ENCODE measurements at regions not wholly inside any gene's neighbourhood (a gene's known extent, or its start where the extent isn't known, plus 50 kb on each side); places are given as distances from the start of the nearest gene placed in this dataset.
"Not testable (repeated sequence)": the region's sequence is repeated elsewhere in the genome, so short reads cannot be mapped to it uniquely, and the experiment has no call there.

DNA sequence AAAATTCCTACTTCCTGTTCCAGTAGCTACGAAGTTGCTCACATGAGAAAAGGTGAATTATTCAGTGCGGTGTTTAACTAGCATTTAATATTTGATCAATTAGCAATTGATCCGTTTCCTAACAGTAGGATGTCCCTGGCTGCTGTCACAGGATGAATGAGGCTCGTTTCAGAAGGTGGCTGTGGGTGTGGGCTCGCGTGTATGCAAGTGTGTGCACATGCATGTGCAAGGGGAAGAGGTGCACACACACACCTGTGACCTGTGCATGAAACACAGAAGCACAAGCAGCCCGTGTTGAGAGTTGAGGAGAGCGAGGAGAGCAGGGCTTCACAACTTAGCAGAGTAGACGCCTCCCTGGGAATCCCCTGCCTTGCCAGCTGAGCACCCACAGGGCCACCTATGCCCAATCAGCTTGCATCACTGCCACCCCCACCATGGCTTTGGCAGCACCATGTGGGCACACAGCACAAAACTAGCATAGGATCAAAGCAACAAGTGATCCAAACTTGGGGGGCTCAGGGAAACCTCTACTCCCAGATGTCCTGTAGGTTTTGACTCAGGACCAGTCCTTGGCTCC lies 107.2 kb downstream of the C5orf15 start:
- Histone ChIP-seq H3K4me3 (replicated peaks; ENCODE audit: insufficient read depth, low read length) (no peak overlapping the region), H3K27me3 (ENCODE audit: insufficient read depth, poor library complexity, severe bottlenecking) (no peaks in the 10 kb centered on the region), H3K27ac (replicated peaks) (no peak overlapping the region)
- TF ChIP-seq SPI1 (IDR thresholded peaks at IDR 0.05; ENCODE audit: borderline replicate concordance, low read depth) = no peak
- TF ChIP-seq, protein P1, sequence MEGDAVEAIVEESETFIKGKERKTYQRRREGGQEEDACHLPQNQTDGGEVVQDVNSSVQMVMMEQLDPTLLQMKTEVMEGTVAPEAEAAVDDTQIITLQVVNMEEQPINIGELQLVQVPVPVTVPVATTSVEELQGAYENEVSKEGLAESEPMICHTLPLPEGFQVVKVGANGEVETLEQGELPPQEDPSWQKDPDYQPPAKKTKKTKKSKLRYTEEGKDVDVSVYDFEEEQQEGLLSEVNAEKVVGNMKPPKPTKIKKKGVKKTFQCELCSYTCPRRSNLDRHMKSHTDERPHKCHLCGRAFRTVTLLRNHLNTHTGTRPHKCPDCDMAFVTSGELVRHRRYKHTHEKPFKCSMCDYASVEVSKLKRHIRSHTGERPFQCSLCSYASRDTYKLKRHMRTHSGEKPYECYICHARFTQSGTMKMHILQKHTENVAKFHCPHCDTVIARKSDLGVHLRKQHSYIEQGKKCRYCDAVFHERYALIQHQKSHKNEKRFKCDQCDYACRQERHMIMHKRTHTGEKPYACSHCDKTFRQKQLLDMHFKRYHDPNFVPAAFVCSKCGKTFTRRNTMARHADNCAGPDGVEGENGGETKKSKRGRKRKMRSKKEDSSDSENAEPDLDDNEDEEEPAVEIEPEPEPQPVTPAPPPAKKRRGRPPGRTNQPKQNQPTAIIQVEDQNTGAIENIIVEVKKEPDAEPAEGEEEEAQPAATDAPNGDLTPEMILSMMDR (IDR thresholded peaks at IDR 0.05; ENCODE audit: insufficient read depth, low read length) = no peak
- TF ChIP-seq, protein P2, sequence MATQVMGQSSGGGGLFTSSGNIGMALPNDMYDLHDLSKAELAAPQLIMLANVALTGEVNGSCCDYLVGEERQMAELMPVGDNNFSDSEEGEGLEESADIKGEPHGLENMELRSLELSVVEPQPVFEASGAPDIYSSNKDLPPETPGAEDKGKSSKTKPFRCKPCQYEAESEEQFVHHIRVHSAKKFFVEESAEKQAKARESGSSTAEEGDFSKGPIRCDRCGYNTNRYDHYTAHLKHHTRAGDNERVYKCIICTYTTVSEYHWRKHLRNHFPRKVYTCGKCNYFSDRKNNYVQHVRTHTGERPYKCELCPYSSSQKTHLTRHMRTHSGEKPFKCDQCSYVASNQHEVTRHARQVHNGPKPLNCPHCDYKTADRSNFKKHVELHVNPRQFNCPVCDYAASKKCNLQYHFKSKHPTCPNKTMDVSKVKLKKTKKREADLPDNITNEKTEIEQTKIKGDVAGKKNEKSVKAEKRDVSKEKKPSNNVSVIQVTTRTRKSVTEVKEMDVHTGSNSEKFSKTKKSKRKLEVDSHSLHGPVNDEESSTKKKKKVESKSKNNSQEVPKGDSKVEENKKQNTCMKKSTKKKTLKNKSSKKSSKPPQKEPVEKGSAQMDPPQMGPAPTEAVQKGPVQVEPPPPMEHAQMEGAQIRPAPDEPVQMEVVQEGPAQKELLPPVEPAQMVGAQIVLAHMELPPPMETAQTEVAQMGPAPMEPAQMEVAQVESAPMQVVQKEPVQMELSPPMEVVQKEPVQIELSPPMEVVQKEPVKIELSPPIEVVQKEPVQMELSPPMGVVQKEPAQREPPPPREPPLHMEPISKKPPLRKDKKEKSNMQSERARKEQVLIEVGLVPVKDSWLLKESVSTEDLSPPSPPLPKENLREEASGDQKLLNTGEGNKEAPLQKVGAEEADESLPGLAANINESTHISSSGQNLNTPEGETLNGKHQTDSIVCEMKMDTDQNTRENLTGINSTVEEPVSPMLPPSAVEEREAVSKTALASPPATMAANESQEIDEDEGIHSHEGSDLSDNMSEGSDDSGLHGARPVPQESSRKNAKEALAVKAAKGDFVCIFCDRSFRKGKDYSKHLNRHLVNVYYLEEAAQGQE (IDR thresholded peaks at IDR 0.05; ENCODE audit: insufficient replicate concordance, low read depth) = no peak
- no peak for TF ChIP-seq GABPA (IDR thresholded peaks at IDR 0.05; ENCODE audit: low read depth)
- TF ChIP-seq POLR2AphosphoS5 (IDR thresholded peaks at IDR 0.05; ENCODE audit: low read depth) = no peak
- no peak for DNase-seq (ENCODE audit: low read depth in 1 of 2, low spot score in 1 of 2)

DNA sequence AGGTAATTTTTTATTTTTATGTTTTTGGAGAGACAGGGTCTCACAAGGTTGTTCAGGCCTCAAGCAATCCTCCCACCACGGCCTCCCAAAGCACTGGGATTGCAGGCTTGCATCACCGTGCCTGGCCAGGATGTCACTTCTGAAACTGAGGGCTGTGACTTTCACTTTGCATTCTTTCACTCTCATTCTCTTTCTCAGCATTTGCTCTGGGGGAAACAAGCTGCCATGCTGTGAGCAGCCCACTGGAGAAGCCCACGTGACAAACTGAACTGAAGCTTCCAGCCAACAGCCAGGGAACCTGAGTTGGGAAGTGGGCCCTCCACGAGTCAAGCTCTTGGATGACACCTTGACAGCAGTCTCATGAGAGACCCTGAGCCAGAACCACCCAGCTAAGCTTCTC lies 109.4 kb downstream of the C5orf15 start:
- TF ChIP-seq POLR2AphosphoS5 (IDR thresholded peaks at IDR 0.05; ENCODE audit: low read depth) (no peak), SPI1 (IDR thresholded peaks at IDR 0.05; ENCODE audit: borderline replicate concordance, low read depth) (no peak), GABPA (IDR thresholded peaks at IDR 0.05; ENCODE audit: low read depth) (no peak)
- TF ChIP-seq, protein P1 (IDR thresholded peaks at IDR 0.05; ENCODE audit: insufficient read depth, low read length) = no peak
- TF ChIP-seq, protein P2 (IDR thresholded peaks at IDR 0.05; ENCODE audit: insufficient replicate concordance, low read depth) = no peak
- no peaks in the 10 kb centered on the region for H3K27me3 ChIP-seq (ENCODE audit: insufficient read depth, poor library complexity, severe bottlenecking)

DNA sequence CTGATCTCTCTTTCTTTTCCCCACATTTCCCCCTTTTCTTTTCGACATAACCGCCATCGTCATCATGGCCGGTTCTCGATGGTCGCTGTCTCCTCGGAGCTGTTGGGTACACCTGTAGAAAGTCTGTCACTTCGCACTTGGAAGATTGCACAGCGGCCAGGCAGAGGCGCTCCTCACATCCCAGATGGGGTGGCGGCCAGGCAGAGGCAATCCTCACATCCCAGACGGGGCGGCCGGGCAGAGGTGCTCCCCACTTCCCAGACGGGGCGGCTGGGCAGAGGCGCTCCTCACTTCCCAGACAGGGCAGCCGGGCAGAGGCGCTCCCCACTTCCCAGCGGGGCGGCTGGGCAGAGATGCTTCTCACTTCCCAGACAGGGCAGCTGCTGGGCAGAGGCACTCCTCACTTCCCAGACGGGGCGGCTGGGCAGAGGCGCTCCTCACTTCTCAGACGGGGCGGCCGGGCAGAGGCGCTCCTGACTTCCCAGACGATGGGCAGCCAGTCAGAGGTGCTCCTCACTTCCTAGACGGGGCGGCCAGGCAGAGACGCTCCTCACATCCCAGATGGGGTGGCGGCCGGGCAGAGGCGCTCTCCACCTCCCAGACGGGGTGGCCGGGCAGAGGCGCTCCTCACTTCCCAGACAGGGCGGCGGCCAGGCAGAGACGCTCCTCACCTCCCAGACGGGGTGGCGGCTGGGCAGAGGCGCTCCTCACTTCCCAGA lies 110.7 kb downstream of the C5orf15 start:
- H3K27me3 ChIP-seq (ENCODE audit: insufficient read depth, poor library complexity, severe bottlenecking); DNase-seq (ENCODE audit: low read depth in 1 of 2, low spot score in 1 of 2); H3K27ac ChIP-seq (replicated peaks); H3K4me3 ChIP-seq (replicated peaks; ENCODE audit: insufficient read depth, low read length): not testable (repeated sequence)

More for the DNA sequence above, 109.4 kb downstream of the C5orf15 start:
- no peak overlapping the region for H3K4me3 ChIP-seq (replicated peaks; ENCODE audit: insufficient read depth, low read length)
- H3K27ac ChIP-seq (replicated peaks) = no peak overlapping the region
- DNase-seq (ENCODE audit: low read depth in 1 of 2, low spot score in 1 of 2) = no peak

DNA sequence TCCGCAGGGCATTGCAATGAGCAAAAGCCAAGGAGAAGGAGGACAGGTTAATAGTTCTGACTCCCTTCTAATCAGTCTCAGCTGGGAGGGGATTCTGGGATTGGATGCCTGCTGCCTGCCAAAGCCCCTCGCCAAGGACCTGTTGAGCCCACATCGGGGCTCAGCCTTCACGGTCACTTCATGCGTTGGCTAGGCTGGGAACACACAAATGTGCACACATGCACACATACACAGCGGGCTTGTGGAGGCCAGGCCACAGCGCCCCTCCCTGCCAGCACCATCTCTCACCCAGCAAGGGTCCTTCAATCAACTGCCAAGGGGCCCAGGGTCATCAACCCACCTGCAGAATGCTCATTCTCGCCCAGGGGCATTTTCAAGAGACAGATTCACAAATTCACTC lies 113.9 kb downstream of the C5orf15 start:
- TF ChIP-seq GABPA (IDR thresholded peaks at IDR 0.05; ENCODE audit: low read depth) (no peak), SPI1 (IDR thresholded peaks at IDR 0.05; ENCODE audit: borderline replicate concordance, low read depth) (no peak), POLR2AphosphoS5 (IDR thresholded peaks at IDR 0.05; ENCODE audit: low read depth) (no peak)
- TF ChIP-seq, protein P1 (IDR thresholded peaks at IDR 0.05; ENCODE audit: insufficient read depth, low read length) = no peak
- TF ChIP-seq, protein P2 (IDR thresholded peaks at IDR 0.05; ENCODE audit: insufficient replicate concordance, low read depth) = no peak
- Histone ChIP-seq H3K4me3 (replicated peaks; ENCODE audit: insufficient read depth, low read length) (no peak overlapping the region), H3K27ac (replicated peaks) (no peak overlapping the region), H3K27me3 (ENCODE audit: insufficient read depth, poor library complexity, severe bottlenecking) (no peaks in the 10 kb centered on the region)
- no peak for DNase-seq (ENCODE audit: low read depth in 1 of 2, low spot score in 1 of 2)

Data from HL-60 (cell line).